Esophagus squamous epithelium (tissue), 4 donors: ENCODE measurements at regions not wholly inside any gene's neighbourhood (a gene's known extent, or its start where the extent isn't known, plus 50 kb on each side); places are given as distances from the start of the nearest gene placed in this dataset.

Experiments used
- POLR2A ChIP-seq, 4 donors: fragments of 450-650 bp; IDR thresholded peaks; one replicate each; pipeline ENCODE4 v1.6.1; 2017; ENCODE audit warnings: antibody characterized with exemption in 4 of 4, mild to moderate bottlenecking in 4 of 4, moderate library complexity in 3 of 4
- TF ChIP-seq, protein P1 (sequence below), 6 experiments: fragments of 450-650 bp in 4 of 6; fragments of 200-600 bp in 2 of 6; sonication (generic) in 2 of 6; IDR thresholded peaks; one replicate each; pipeline ENCODE4 v1.5.1; 2016 to 2019; ENCODE audit warnings: antibody characterized with exemption in 6 of 6, mild to moderate bottlenecking in 4 of 6, moderate library complexity in 4 of 6

DNA sequence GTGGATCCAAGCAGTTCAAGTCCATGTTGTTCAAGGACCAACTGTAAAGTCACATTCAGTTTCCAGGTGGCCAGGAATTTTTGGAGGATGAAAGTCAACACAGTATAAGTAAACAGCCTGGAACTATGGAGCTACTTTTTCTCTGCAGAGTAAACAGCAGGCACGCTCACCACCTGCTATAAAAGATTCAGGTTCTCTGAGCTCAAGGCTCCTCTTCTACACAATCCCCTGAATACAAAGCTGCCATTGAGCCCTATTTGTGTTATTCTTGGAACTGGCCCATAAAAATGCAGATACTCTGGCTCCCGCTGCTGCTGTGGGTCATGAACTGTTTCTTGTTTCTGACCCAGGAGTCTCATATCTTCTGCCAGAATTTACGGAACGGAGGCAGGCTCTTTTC lies 56.9 kb upstream of the PRR5 start:
- no peak for TF ChIP-seq POLR2A (IDR thresholded peaks at IDR 0.05)
- TF ChIP-seq, protein P1, sequence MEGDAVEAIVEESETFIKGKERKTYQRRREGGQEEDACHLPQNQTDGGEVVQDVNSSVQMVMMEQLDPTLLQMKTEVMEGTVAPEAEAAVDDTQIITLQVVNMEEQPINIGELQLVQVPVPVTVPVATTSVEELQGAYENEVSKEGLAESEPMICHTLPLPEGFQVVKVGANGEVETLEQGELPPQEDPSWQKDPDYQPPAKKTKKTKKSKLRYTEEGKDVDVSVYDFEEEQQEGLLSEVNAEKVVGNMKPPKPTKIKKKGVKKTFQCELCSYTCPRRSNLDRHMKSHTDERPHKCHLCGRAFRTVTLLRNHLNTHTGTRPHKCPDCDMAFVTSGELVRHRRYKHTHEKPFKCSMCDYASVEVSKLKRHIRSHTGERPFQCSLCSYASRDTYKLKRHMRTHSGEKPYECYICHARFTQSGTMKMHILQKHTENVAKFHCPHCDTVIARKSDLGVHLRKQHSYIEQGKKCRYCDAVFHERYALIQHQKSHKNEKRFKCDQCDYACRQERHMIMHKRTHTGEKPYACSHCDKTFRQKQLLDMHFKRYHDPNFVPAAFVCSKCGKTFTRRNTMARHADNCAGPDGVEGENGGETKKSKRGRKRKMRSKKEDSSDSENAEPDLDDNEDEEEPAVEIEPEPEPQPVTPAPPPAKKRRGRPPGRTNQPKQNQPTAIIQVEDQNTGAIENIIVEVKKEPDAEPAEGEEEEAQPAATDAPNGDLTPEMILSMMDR (IDR thresholded peaks at IDR 0.05): no peak
